ENCODE measurements at regions not wholly inside any gene's neighbourhood (a gene's known extent, or its start where the extent isn't known, plus 50 kb on each side); places are given as distances from the start of the nearest gene placed in this dataset.
"Not testable (repeated sequence)": the region's sequence is repeated elsewhere in the genome, so short reads cannot be mapped to it uniquely, and the experiment has no call there.

DNA sequence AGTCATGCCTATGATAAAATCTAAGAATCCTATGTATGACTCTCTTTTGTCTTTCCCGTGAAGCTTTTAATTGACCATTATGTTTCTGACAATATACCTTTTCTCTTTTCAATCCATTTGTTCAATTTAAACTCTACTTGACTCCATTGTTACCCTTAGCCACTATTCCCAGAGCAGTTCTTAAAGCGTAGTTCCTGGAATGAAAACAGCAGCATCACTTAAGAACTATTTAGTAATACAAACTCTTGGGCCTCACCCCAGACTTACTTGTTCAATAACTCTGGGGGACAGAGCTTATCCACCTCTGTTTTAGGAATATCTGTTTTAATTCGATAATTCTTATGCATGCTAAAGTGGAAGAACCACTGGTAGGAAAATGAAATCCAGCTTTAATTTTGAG is 358.4 kb downstream of the PRR32 start:
- TF ChIP-seq POU2F2 (IDR thresholded peaks at IDR 0.05; ENCODE audit: low read depth, low read length) (no peak), SPI1 (IDR thresholded peaks at IDR 0.05; ENCODE audit: low read depth, low read length) (no peak), POLR2AphosphoS5 (IDR thresholded peaks at IDR 0.05; ENCODE audit: low read depth, low read length) (no peak), PAX5 (IDR thresholded peaks at IDR 0.05; ENCODE audit: insufficient read depth, low read length, severe bottlenecking) (no peak), TAF1 (IDR thresholded peaks at IDR 0.05; ENCODE audit: low read depth, low read length) (no peak), POLR2A (IDR thresholded peaks at IDR 0.05; ENCODE audit: low read depth, low read length) (no peak)
- DNase-seq (ENCODE audit: insufficient read length, low spot score) = no peak
- no peak for FAIRE-seq

- DNase-seq (ENCODE audit: insufficient read length, low spot score) (no peak), FAIRE-seq (no peak)
- TF ChIP-seq POU2F2 (IDR thresholded peaks at IDR 0.05; ENCODE audit: low read depth, low read length) (no peak), TAF1 (IDR thresholded peaks at IDR 0.05; ENCODE audit: low read depth, low read length) (no peak), SPI1 (IDR thresholded peaks at IDR 0.05; ENCODE audit: low read depth, low read length) (no peak), PAX5 (IDR thresholded peaks at IDR 0.05; ENCODE audit: insufficient read depth, low read length, severe bottlenecking) (no peak), POLR2AphosphoS5 (IDR thresholded peaks at IDR 0.05; ENCODE audit: low read depth, low read length) (no peak), POLR2A (IDR thresholded peaks at IDR 0.05; ENCODE audit: low read depth, low read length) (no peak)
Measured at GRCh38 chrX:127187095-127187494, 367.6 kb downstream of the PRR32 start.

DNA sequence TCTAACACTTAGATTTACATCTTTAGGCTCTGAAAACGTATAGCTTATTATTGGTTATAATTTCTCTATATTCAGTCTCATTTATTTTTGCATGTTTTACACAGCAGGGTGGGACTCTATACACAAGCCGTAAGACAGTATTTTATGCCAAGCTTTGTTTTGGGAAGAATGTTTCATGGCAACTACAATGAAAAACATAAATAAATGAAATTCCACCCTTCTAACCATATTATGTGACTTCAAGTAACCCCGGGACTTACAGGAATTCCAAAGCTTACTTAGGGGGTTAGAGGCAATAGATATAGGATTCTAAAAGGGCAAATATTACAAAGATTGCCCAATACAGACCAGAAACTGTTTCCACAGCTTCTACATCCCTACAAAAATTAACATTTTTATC is 370.9 kb downstream of the PRR32 start:
- FAIRE-seq = no peak
- TF ChIP-seq POLR2AphosphoS5 (IDR thresholded peaks at IDR 0.05; ENCODE audit: low read depth, low read length) (no peak), POU2F2 (IDR thresholded peaks at IDR 0.05; ENCODE audit: low read depth, low read length) (no peak), TAF1 (IDR thresholded peaks at IDR 0.05; ENCODE audit: low read depth, low read length) (no peak), POLR2A (IDR thresholded peaks at IDR 0.05; ENCODE audit: low read depth, low read length) (no peak)
- no peak for DNase-seq (ENCODE audit: insufficient read length, low spot score)

GRCh38 chrX:127207326-127207725 is 387.8 kb downstream of the PRR32 start:
- no peak for TF ChIP-seq TAF1 (IDR thresholded peaks at IDR 0.05; ENCODE audit: low read depth, low read length)
- no peak for TF ChIP-seq POLR2AphosphoS5 (IDR thresholded peaks at IDR 0.05; ENCODE audit: low read depth, low read length)
- no peak for TF ChIP-seq POU2F2 (IDR thresholded peaks at IDR 0.05; ENCODE audit: low read depth, low read length)
- TF ChIP-seq PAX5 (IDR thresholded peaks at IDR 0.05; ENCODE audit: insufficient read depth, low read length, severe bottlenecking) = no peak
- no peak for TF ChIP-seq POLR2A (IDR thresholded peaks at IDR 0.05; ENCODE audit: low read depth, low read length)
- no peak for TF ChIP-seq SPI1 (IDR thresholded peaks at IDR 0.05; ENCODE audit: low read depth, low read length)
- DNase-seq (ENCODE audit: insufficient read length, low spot score) (no peak), FAIRE-seq (no peak)

DNA sequence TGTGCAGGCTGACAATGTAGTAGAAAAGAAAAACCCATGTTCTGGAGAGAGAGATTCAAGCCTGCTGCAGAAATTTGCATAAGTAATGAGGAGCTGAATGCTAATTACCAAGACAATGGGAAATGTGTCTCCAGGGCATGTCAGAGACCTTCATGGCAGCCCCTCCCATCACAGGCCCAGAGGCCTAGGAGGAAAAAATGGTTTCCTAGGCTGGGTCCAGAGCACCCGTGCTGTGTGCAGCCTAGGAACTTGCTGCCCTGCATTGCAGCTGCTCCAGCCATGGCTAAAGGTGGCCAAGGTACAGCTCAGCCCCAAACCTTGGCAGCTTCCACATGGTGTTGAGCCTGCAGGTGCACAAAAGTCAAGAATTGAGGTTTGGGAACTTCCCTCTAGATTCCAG is 402.3 kb downstream of the PRR32 start:
- DNase-seq (ENCODE audit: insufficient read length, low spot score); FAIRE-seq: not testable (repeated sequence)

- no peak for DNase-seq (ENCODE audit: insufficient read length, low spot score)
- no peak for TF ChIP-seq TAF1 (IDR thresholded peaks at IDR 0.05; ENCODE audit: low read depth, low read length)
- TF ChIP-seq POLR2A (IDR thresholded peaks at IDR 0.05; ENCODE audit: low read depth, low read length) = no peak
- no peak for TF ChIP-seq POLR2AphosphoS5 (IDR thresholded peaks at IDR 0.05; ENCODE audit: low read depth, low read length)
- FAIRE-seq = no peak
Measured at GRCh38 chrX:127243654-127244053, 424.1 kb downstream of the PRR32 start.

- DNase-seq (ENCODE audit: insufficient read length, low spot score) (no peak), FAIRE-seq (no peak)
- TF ChIP-seq POU2F2 (IDR thresholded peaks at IDR 0.05; ENCODE audit: low read depth, low read length) (no peak), POLR2A (IDR thresholded peaks at IDR 0.05; ENCODE audit: low read depth, low read length) (no peak), POLR2AphosphoS5 (IDR thresholded peaks at IDR 0.05; ENCODE audit: low read depth, low read length) (no peak), SPI1 (IDR thresholded peaks at IDR 0.05; ENCODE audit: low read depth, low read length) (no peak), PAX5 (IDR thresholded peaks at IDR 0.05; ENCODE audit: insufficient read depth, low read length, severe bottlenecking) (no peak), TAF1 (IDR thresholded peaks at IDR 0.05; ENCODE audit: low read depth, low read length) (no peak)
Measured at GRCh38 chrX:127259742-127260141, 440.2 kb downstream of the PRR32 start.

- DNase-seq (ENCODE audit: insufficient read length, low spot score) (no peak), FAIRE-seq (no peak)
- TF ChIP-seq PAX5 (IDR thresholded peaks at IDR 0.05; ENCODE audit: insufficient read depth, low read length, severe bottlenecking) = no peak
- TF ChIP-seq POLR2A (IDR thresholded peaks at IDR 0.05; ENCODE audit: low read depth, low read length) = no peak
- no peak for TF ChIP-seq TAF1 (IDR thresholded peaks at IDR 0.05; ENCODE audit: low read depth, low read length)
- no peak for TF ChIP-seq SPI1 (IDR thresholded peaks at IDR 0.05; ENCODE audit: low read depth, low read length)
- no peak for TF ChIP-seq POU2F2 (IDR thresholded peaks at IDR 0.05; ENCODE audit: low read depth, low read length)
- no peak for TF ChIP-seq POLR2AphosphoS5 (IDR thresholded peaks at IDR 0.05; ENCODE audit: low read depth, low read length)
Measured at GRCh38 chrX:127276326-127276725, 456.8 kb downstream of the PRR32 start.

DNA sequence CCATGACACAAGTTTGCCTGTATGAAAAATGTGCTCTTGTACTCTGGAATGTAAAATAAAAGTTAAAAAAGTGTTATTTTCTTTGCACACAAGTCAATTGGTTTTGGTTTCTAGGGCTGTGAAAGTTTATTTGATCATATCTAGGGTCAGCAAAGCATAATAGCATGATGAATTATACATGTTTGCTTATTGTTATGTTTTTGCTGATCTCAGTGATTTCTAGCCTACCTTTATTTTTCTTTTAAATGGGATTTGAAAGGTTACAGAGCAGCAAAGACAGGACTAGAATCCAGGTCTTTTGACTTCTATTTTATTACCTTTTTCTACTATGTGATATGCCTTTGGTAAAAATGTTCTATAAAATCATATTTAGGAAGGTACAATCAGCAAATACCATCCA is 481.0 kb downstream of the PRR32 start:
- DNase-seq (ENCODE audit: insufficient read length, low spot score) (no peak), FAIRE-seq (no peak)
- TF ChIP-seq POLR2A (IDR thresholded peaks at IDR 0.05; ENCODE audit: low read depth, low read length) = no peak
- TF ChIP-seq SPI1 (IDR thresholded peaks at IDR 0.05; ENCODE audit: low read depth, low read length) = no peak
- TF ChIP-seq TAF1 (IDR thresholded peaks at IDR 0.05; ENCODE audit: low read depth, low read length) = no peak
- no peak for TF ChIP-seq PAX5 (IDR thresholded peaks at IDR 0.05; ENCODE audit: insufficient read depth, low read length, severe bottlenecking)
- no peak for TF ChIP-seq POU2F2 (IDR thresholded peaks at IDR 0.05; ENCODE audit: low read depth, low read length)
- TF ChIP-seq POLR2AphosphoS5 (IDR thresholded peaks at IDR 0.05; ENCODE audit: low read depth, low read length) = no peak

DNA sequence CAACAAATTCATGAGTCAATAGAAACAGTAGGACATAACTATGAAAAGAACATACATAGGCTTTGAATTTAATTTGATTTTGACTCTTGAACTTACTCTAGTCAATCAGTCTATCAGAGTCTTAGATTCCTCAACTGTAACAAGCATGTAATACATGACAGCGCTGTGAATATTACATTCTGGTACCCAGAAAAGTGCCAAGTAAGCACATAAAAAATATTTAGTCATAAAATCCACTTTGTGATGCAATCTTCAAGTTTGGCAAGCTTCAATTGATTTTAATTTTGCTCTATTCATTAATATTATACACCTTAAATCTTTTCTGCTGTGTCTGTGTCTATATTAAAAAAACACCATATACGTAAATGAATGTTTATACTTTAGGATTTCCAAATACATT is 483.3 kb downstream of the PRR32 start:
- DNase-seq (ENCODE audit: insufficient read length, low spot score) (no peak), FAIRE-seq (no peak)
- no peak for TF ChIP-seq POLR2AphosphoS5 (IDR thresholded peaks at IDR 0.05; ENCODE audit: low read depth, low read length)
- no peak for TF ChIP-seq TAF1 (IDR thresholded peaks at IDR 0.05; ENCODE audit: low read depth, low read length)
- TF ChIP-seq POU2F2 (IDR thresholded peaks at IDR 0.05; ENCODE audit: low read depth, low read length) = no peak
- TF ChIP-seq SPI1 (IDR thresholded peaks at IDR 0.05; ENCODE audit: low read depth, low read length) = no peak
- TF ChIP-seq POLR2A (IDR thresholded peaks at IDR 0.05; ENCODE audit: low read depth, low read length) = no peak
- TF ChIP-seq PAX5 (IDR thresholded peaks at IDR 0.05; ENCODE audit: insufficient read depth, low read length, severe bottlenecking) = no peak

Measured in GM12891 (cell line).